ENCODE measurements at regions not wholly inside any gene's neighbourhood (a gene's known extent, or its start where the extent isn't known, plus 50 kb on each side); places are given as distances from the start of the nearest gene placed in this dataset.

DNA sequence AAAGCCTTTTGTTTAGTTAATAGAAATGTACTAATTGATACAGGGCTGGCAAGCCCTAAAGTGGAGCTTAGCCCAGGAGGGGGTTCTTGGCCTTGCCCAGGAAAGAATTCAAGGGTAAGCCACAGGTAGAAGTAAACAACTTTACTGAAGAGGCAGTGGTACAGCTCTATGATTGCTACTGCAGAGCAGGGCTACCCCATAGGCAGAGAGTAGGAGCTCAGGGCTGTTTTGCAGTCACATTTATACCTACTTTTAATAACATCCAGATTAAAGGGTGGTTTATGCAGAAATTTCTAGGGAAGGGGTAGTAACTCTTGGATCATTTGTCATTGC is 680.4 kb upstream of the GJE1 start:
- H2AFZ ChIP-seq, result no peak overlapping the region
- H3K9me2 ChIP-seq (ENCODE audit: insufficient read depth), result no peaks in the 10 kb centered on the region
- H3K4me1 ChIP-seq (replicated peaks; ENCODE audit: insufficient read depth), result 0 out of 2 replicates have a peak, but pooled peaks cover 6% of the 10 kb centered on the region
- H3K27me3 ChIP-seq (ENCODE audit: insufficient read depth, low read depth), result no peaks in the 10 kb centered on the region
- H3K27ac ChIP-seq, result no peak overlapping the region
- H3K79me2 ChIP-seq (ENCODE audit: low read depth), result no peaks in the 10 kb centered on the region
- BruUV-seq (replicated peaks), result no TSS peak
- no peak overlapping the region for H3K4me3 ChIP-seq
- ChIA-PET POLR2A (ENCODE audit: unreplicated experiment) (no interaction called here), CTCF (no interaction called here)
- DNase-seq, result no peak
- no peaks in the 10 kb centered on the region for H4K20me1 ChIP-seq (ENCODE audit: insufficient read depth)
- intact Hi-C loops (cut with micrococcal nuclease; ENCODE audit: unreplicated experiment), result no loop called here
- no peak overlapping the region for H3K4me2 ChIP-seq
- H3F3A ChIP-seq (ENCODE audit: insufficient read depth, low read depth), result no peaks in the 10 kb centered on the region
- H3K36me3 ChIP-seq (ENCODE audit: low read depth), result no peaks in the 10 kb centered on the region
- no peak for TF ChIP-seq EZH2 (IDR thresholded peaks at IDR 0.05; ENCODE audit: low read depth)
- TF ChIP-seq, protein P1, sequence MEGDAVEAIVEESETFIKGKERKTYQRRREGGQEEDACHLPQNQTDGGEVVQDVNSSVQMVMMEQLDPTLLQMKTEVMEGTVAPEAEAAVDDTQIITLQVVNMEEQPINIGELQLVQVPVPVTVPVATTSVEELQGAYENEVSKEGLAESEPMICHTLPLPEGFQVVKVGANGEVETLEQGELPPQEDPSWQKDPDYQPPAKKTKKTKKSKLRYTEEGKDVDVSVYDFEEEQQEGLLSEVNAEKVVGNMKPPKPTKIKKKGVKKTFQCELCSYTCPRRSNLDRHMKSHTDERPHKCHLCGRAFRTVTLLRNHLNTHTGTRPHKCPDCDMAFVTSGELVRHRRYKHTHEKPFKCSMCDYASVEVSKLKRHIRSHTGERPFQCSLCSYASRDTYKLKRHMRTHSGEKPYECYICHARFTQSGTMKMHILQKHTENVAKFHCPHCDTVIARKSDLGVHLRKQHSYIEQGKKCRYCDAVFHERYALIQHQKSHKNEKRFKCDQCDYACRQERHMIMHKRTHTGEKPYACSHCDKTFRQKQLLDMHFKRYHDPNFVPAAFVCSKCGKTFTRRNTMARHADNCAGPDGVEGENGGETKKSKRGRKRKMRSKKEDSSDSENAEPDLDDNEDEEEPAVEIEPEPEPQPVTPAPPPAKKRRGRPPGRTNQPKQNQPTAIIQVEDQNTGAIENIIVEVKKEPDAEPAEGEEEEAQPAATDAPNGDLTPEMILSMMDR (conservative IDR thresholded peaks at IDR 0.05), result no peak
- no peaks in the 10 kb centered on the region for H3K9me3 ChIP-seq (ENCODE audit: insufficient read depth, low read depth)

DNA sequence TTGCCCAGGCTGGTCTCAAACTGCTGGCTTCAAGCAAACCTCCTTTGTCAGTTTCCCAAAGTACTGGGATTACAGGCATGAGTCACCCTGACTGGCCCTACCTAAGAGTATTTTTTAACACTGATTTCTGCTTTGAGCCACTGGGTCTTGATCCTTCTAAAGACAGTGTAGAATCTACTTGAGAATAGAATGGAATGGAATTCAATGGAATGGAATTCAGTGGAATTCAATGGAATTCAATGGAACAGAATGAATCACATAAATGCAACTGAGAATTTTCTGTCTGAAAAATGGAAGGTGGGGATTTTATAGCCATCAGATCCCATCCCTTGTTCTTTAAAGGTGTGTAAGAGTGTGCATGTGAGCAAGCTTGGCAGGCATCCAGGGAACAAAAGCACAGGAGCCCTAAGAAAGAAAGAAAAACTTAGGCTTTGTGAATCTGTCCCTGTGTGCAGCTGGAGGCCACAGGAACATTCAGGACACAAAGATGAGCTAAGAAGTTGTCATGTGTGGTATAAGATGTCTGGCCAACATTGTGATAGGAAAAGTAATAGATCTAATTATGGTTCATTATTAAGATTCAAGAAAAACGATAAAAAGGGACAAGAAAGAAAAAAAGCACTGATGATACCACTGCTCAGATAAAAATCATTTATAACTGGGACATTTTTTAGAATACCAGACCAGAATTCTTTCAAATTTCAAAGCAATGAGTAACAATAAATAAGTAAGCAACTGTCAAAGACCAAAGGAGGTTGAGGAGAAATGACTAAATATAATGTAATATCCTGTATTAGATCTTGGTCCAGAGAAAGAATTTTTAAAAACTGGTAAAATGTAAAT is 681.0 kb upstream of the GJE1 start:
- intact Hi-C loops (cut with micrococcal nuclease; ENCODE audit: unreplicated experiment), result no loop called here
- Histone ChIP-seq H3K4me1 (replicated peaks; ENCODE audit: insufficient read depth) (0 out of 2 replicates have a peak, but pooled peaks cover 6% of the 10 kb centered on the region), H3K9me2 (ENCODE audit: insufficient read depth) (no peaks in the 10 kb centered on the region), H3K27me3 (ENCODE audit: insufficient read depth, low read depth) (no peaks in the 10 kb centered on the region), H3K36me3 (ENCODE audit: low read depth) (no peaks in the 10 kb centered on the region), H2AFZ (no peak overlapping the region), H4K20me1 (ENCODE audit: insufficient read depth) (no peaks in the 10 kb centered on the region), H3K27ac (no peak overlapping the region), H3K4me2 (no peak overlapping the region), H3K79me2 (ENCODE audit: low read depth) (no peaks in the 10 kb centered on the region), H3F3A (ENCODE audit: insufficient read depth, low read depth) (no peaks in the 10 kb centered on the region), H3K9me3 (ENCODE audit: insufficient read depth, low read depth) (no peaks in the 10 kb centered on the region), H3K4me3 (no peak overlapping the region)
- ChIA-PET POLR2A (ENCODE audit: unreplicated experiment) (no interaction called here), CTCF (no interaction called here)
- no peak for TF ChIP-seq EZH2 (IDR thresholded peaks at IDR 0.05; ENCODE audit: low read depth)
- TF ChIP-seq, protein P1 (conservative IDR thresholded peaks at IDR 0.05), result no peak
- BruUV-seq (replicated peaks), result no TSS peak
- peak in 1 of 2 experiments; percentile 9 for DNase-seq

DNA sequence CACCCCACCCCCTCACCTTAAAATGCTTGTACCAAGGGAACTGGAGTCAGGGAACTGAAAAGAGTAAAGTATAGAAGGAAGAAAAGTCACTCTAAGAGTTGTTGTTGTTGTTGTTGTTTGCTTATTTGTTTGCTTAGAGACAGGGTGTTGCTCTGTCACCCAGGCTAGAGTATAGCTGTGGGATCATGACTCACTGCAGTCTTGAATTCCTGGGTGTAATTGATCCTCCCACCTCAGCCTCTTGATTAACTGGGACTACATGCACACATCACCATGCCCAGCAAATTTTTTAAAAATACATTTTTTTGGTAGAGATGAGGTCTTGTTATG is 681.6 kb upstream of the GJE1 start:
- Histone ChIP-seq H3K4me1 (replicated peaks; ENCODE audit: insufficient read depth) (0 out of 2 replicates have a peak, but pooled peaks cover 6% of the 10 kb centered on the region), H3K9me2 (ENCODE audit: insufficient read depth) (no peaks in the 10 kb centered on the region), H3K27ac (no peak overlapping the region), H3K27me3 (ENCODE audit: insufficient read depth, low read depth) (no peaks in the 10 kb centered on the region), H4K20me1 (ENCODE audit: insufficient read depth) (no peaks in the 10 kb centered on the region), H3K79me2 (ENCODE audit: low read depth) (no peaks in the 10 kb centered on the region), H3F3A (ENCODE audit: insufficient read depth, low read depth) (no peaks in the 10 kb centered on the region), H3K4me2 (no peak overlapping the region), H3K4me3 (no peak overlapping the region), H3K9me3 (ENCODE audit: insufficient read depth, low read depth) (no peaks in the 10 kb centered on the region), H3K36me3 (ENCODE audit: low read depth) (no peaks in the 10 kb centered on the region), H2AFZ (no peak overlapping the region)
- no TSS peak for BruUV-seq (replicated peaks)
- intact Hi-C loops (cut with micrococcal nuclease; ENCODE audit: unreplicated experiment), result no loop called here
- ChIA-PET CTCF (no interaction called here), POLR2A (ENCODE audit: unreplicated experiment) (interaction anchor here (0.6 kb wide), 1 partner anchor 16 kb away, joined by 7 read pairs; no protein-coding TSS in a partner anchor)
- no peak for TF ChIP-seq EZH2 (IDR thresholded peaks at IDR 0.05; ENCODE audit: low read depth)
- TF ChIP-seq, protein P1 (conservative IDR thresholded peaks at IDR 0.05), result no peak
- no peak for DNase-seq

All from PC-9 (cell line).